OCI-M2 (cell line): ENCODE measurements at regions not wholly inside any gene's neighbourhood (a gene's known extent, or its start where the extent isn't known, plus 50 kb on each side); places are given as distances from the start of the nearest gene placed in this dataset.

Source experiments
- DNase-seq: peaks from one replicate; lab custom pipeline; 2025; ENCODE audit not compliant: unreplicated experiment; lab: John Stamatoyannopoulos, UW

DNA sequence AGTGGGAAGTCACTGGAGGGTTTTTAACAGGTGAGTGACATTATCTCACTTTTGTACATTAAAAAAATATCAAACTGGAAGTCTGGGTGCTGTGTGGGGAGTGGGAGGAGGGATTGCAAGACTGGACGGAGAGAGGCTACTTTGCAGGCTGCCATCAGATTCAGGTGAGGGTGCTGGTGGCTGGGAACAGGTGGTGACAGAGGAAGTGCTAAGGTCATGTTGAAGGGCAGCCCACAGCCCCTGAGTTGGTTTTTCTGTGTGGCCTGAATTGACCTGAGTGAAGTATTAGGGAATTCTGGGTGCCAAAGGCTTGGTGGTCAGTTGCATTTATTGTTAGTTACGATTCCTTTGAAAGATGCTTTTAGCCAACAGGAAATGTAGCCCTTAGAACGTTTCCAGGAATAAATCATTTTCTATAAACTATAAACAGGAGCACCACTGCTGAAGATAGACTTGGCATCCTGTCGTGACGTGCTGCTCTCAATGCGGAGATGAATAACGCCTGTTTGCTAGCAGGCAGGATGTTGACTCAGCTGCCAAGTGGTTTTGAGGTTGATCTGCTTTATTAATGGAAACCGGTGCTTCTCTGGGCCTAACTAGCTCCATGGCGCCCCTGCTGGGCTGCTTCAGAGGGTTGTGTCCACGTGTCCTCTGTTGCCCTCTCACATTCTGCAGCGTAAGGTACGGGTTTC is 707.5 kb upstream of the TMEM132C start:
- no peak for DNase-seq

- DNase-seq, result no peak
These were observed 706.9 kb upstream of the TMEM132C start for GRCh38 chr12:127560041-127560478.

- DNase-seq, result no peak
These were observed 704.2 kb upstream of the TMEM132C start for GRCh38 chr12:127562816-127563215.

- DNase-seq, result no peak
These were observed 701.7 kb upstream of the TMEM132C start for GRCh38 chr12:127565241-127565640.

DNA sequence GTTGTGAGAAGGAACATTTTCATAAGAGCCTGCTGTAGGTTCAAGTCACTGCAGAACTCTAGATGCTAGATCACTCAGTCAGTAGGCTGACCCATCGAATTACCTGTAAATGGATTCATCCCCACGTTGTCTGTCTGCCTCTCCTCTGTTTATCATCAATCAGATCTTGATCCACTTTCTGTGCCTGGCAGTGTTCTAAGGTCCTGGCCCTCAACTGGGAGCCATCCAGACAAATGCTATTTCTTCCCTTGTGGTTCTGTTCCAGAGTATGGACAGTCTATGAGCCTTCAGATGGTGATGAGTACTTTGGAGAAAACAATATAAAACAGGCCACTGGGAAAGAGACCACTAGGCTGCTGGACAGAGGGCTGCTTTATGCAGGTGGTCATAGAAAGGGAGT is 699.4 kb upstream of the TMEM132C start:
- no peak for DNase-seq

GRCh38 chr12:127570387-127570786 is 696.6 kb upstream of the TMEM132C start:
- no peak for DNase-seq

GRCh38 chr12:127570793-127571360 is 696.1 kb upstream of the TMEM132C start:
- DNase-seq, result no peak

GRCh38 chr12:127571578-127571977 is 695.4 kb upstream of the TMEM132C start:
- DNase-seq, result no peak

- no peak for DNase-seq
These were observed 687.5 kb upstream of the TMEM132C start for GRCh38 chr12:127579446-127579845.

DNA sequence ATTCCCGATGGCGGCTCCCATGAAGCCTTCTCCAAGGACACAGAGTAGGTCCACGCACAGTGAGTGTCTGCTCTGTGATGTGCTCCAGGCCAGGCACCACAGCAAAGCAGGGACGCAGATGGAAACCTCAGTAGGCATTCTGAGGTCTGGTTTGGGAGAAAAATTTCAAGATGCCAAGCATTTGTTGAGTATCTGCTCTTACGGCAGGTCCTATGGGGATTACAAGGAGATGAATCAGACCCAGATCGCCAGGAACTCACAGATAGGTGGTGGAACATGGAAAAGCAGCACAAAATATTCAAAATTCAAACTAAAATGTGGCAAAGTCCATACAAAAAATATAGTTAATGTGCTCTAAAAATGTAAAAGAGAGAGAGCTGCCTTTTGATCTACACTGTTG is 684.9 kb upstream of the TMEM132C start:
- no peak for DNase-seq

DNA sequence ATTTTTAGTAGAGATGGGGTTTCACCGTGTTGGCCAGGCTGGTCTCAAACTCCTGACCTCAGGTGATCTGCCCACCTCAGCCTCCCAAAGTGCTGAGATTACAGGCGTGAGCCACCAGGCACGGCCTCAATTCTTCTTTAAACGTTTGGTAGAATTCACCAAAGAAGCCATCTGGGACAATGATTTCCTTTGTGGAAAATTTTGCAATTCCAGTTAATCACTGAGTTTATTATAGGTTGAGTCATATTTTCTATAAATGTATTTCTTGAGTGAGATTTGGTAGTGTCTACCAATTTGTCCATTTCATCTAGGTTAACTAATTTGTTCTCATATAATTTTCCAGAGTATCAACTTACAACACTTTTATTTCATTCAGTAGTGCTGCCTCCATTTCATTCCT is 683.9 kb upstream of the TMEM132C start:
- DNase-seq, result no peak

DNA sequence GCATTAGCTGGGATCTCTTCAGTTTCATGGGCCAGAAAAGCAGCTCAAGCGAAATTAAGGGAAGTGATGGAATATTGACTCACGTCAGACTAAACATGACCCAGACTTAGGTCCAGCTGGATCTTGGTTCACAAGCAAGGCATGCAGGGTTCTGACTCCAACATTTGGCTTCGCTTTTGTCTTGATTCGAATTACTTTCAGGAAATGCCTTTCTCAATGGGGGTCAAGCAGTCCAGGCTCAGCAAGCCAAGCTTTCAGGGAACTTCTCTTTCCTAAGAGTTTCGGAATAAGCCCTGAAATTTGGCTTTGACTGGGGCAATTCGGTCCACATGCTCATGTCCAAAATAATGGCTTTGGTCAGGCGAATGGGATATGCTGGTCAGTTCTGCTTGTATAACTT is 678.7 kb upstream of the TMEM132C start:
- no peak for DNase-seq

GRCh38 chr12:127589541-127589940 is 677.4 kb upstream of the TMEM132C start:
- no peak for DNase-seq

DNA sequence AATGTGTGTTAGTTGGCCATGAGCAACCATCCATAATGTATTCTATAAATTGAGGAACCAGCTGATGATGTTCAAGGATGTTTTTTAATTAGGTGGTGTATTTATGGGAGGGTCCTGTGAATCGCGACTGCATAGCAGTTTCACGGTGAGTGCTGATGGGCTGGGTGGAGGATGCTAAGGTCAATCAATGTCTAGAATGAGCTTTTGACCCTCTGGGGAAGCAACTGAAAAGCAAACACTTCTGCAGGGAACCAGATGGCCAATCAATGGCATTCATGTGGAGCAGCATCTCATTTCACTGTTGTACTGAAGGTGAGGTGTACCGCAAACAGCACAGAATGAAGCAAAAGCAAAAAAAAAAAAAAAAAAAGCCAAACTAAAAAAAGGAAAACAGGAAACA is 676.1 kb upstream of the TMEM132C start:
- no peak for DNase-seq

DNA sequence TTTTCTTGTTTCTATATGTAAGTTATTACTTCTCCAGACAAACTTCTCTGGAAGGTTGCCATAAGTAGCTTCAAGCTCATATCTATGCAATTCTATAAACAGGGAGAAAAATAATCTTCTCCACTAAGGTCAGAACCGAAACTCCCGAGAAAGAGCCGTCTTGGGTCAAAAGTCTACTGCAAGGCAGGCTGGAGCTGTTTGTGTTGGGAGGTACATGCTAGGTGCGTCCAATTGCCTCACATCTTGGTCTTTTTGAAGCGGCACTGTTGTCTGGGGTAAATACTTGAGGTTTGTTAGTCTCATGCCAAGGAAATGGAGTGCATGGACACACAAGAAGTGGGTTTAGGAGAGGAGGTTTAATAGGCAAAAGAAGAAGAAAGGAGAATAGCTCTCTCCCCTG is 674.7 kb upstream of the TMEM132C start:
- no peak for DNase-seq

DNA sequence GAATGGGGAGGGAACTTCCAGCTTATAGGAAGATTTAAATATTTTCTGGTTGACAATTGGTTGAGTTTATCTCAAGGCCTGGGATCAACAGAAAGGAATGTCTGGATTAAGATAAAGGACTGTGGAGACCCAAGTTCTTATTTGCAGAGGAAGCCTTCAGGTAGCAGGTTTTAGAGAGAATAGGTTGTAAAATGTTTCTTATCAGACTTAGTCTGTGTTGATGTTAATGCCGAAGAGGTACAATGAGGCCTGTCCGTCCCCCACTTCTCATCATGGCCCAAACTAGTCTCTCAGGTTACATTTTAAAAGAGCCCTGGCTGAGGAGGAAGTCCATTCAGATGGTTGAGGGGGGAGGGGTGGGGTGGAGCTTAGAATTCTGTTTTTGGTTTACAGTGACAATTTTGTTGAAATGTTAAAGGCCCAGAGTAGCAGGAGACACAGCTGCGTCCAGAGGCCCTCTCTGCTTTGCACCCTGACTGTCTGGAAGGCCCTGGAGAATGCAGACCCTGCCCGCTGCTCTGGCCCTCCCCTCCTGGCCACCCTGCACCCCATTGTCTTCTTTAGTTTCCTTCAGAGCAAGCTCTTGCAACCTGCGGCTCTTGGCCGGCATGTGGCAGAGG is 672.5 kb upstream of the TMEM132C start:
- no peak for DNase-seq

- DNase-seq, result no peak
These were observed 671.5 kb upstream of the TMEM132C start for GRCh38 chr12:127595506-127595905.

DNA sequence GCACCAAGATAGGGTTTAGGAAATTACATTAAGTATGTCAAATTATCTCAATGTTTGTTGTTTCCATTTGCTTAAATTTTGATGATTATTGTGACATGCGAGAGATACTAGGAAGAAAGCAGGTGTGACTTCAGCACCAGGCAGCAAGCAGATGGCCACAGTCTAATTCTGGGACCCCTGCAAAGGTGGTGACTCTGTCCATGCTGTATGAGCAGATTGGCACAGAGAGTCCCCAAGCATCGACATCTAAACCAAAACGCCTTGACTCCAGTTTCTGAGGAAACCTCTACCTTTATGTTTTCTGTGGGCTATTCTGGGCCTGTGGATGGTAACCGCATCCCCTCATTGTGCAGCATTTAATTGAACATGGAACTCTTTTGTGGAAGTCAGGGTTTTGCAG is 670.1 kb upstream of the TMEM132C start:
- no peak for DNase-seq

DNA sequence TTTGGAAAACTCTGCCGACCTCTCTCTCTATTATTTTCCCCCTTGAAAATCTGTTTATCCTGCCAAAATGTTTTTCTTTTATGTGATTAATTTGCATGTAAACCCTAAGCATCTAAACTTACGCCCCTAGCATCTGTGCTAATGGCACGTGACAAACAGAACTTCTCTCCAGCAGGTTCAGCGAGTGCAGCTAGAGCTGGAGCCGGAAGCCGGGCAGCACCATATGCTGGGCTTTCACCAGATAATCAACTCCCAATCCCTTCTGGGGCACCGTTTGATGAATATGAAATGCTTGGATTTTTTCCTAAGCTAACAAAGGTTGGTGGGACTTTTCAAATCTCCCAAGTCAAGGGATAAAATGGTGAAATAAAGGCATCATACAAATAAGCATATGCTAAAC is 667.5 kb upstream of the TMEM132C start:
- DNase-seq, result no peak

- no peak for DNase-seq
These were observed 666.8 kb upstream of the TMEM132C start for GRCh38 chr12:127600211-127600610.

- no peak for DNase-seq
These were observed 660.4 kb upstream of the TMEM132C start for GRCh38 chr12:127606476-127607015.

DNA sequence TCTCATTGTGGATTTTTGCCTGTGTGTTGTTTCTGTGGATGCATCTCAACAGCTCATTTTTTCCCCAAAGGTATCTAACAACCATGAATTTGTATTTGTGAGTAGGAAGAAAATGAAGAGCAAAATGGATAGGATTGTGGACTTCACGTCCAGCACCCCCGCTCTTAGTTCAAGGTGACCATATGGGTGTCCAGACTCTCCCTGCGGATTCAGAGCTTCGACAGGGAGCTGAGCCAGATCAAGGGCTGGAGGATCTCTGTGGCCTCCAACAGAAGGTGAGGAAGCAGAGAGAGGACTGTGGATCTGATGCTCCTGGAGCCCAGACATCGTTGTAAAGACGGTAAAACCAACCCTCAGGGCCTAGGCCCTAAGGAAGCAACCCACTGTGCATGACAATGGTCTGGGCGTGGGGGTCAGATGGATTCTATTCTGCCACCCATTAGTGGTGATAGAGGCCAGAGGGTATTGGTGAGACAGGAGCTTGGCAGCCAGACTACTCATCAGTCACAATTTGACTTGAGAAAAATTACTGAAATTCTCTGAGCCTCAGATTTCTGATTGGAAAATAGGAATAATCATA is 659.7 kb upstream of the TMEM132C start:
- no peak for DNase-seq
